ENCODE measurements at regions not wholly inside any gene's neighbourhood (a gene's known extent, or its start where the extent isn't known, plus 50 kb on each side); places are given as distances from the start of the nearest gene placed in this dataset.

- DNase-seq = no peak
These were observed 52.4 kb upstream of the FICD start for GRCh38 chr12:108462686-108463085.

- DNase-seq = no peak
These were observed 53.9 kb upstream of the FICD start for GRCh38 chr12:108461058-108461660.

- no peak for DNase-seq
These were observed 55.9 kb upstream of the FICD start for GRCh38 chr12:108459149-108459548.

GRCh38 chr12:108457734-108458361 lies 57.2 kb upstream of the FICD start:
- no peak for DNase-seq

- peak; percentile 58 to 85 for DNase-seq
These were observed 57.9 kb upstream of the FICD start for GRCh38 chr12:108457006-108457733.

GRCh38 chr12:108455706-108456105 lies 59.4 kb upstream of the FICD start:
- DNase-seq = no peak

- DNase-seq = no peak
These were observed 60.4 kb upstream of the FICD start for GRCh38 chr12:108454539-108455139.

GRCh38 chr12:108449478-108449877 lies 65.6 kb upstream of the FICD start:
- no peak for DNase-seq

GRCh38 chr12:108448246-108448645 lies 66.8 kb upstream of the FICD start:
- DNase-seq = no peak

- DNase-seq = no peak
These were observed 67.8 kb upstream of the FICD start for GRCh38 chr12:108447168-108447832.

GRCh38 chr12:108446766-108447165 lies 68.3 kb upstream of the FICD start:
- DNase-seq = peak in 1 of 2 experiments; percentile 55

- DNase-seq = no peak
These were observed 72.2 kb upstream of the FICD start for GRCh38 chr12:108442910-108443309.

GRCh38 chr12:108442067-108442466 lies 73.0 kb upstream of the FICD start:
- DNase-seq = no peak

- DNase-seq = no peak
These were observed 73.5 kb upstream of the FICD start for GRCh38 chr12:108441549-108441948.

GRCh38 chr12:108440736-108441135 lies 74.3 kb upstream of the FICD start:
- no peak for DNase-seq

GRCh38 chr12:108438667-108439066 lies 76.4 kb upstream of the FICD start:
- DNase-seq = no peak

- DNase-seq = no peak
These were observed 82.5 kb upstream of the FICD start for GRCh38 chr12:108432423-108433121.

- no peak for DNase-seq
These were observed 84.2 kb upstream of the FICD start for GRCh38 chr12:108430926-108431325.

GRCh38 chr12:108430245-108430644 lies 84.8 kb upstream of the FICD start:
- DNase-seq = no peak

- no peak for DNase-seq
These were observed 86.2 kb upstream of the CMKLR1 start for GRCh38 chr12:108425238-108425795.

- no peak for DNase-seq
These were observed 85.7 kb upstream of the CMKLR1 start for GRCh38 chr12:108424816-108425215.

GRCh38 chr12:108424026-108424425 lies 84.9 kb upstream of the CMKLR1 start:
- no peak for DNase-seq

All from SW 1271 (cell line).